ENCODE measurements at regions not wholly inside any gene's neighbourhood (a gene's known extent, or its start where the extent isn't known, plus 50 kb on each side); places are given as distances from the start of the nearest gene placed in this dataset.
A peak's percentile ranks its signal among the peaks of the same experiment; 100 is the strongest.

- DNase-seq = peak; percentile 17 to 22
Measured at GRCh38 chr3:5304789-5305683, 117.5 kb downstream of the EDEM1 start.

DNA sequence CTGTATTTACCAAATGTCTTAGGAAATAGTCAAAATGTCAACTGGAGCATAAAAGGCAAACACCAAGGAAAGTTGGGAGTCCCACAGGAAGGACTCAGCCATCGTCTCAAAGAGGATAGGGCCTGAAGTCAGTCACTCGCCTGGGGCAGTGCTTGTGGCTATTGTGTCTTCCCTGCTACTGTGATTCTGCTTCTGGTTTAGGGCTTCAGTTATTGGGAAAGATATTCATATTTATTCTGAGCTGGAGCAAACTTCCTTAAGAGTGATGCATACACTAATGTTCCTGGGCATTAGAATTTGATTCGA lies 118.1 kb downstream of the EDEM1 start:
- DNase-seq = no peak

DNA sequence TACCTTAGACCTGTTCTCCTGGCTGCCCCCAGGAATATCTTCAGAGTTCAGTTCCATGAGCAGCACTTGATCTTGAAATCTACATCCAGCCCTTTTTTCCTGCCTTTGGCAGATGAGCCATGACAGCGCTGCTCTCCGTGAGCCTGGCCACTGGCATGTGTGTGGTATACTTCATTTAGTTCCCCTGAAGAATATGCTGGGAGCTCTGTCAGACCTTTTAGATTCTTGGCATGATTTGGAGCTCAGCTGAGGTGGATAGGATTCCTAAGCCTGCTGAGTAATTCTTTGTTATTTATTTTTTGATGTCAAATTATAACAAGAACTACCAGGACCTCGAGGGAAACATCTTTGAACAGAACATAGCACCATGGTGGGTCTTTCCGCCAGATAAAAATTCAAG lies 121.7 kb downstream of the EDEM1 start:
- DNase-seq = no peak

DNA sequence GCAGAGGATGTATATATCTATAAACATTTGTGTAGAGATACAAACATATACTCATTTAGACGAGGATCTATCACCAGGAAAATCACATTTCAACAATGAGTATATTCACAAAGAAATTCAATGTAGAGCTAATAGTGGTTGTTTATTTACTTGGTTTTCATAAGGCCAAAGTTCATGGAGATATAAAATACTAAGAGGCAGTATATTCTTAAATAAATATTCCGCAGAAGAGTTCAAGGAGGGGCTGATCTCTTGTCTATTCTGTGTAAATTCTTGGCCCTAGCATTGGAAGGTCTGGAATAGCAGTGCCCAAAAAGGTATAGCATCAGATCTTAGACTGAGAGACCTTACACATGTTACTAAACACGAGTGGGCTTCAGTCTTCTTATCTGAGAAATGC lies 122.1 kb downstream of the EDEM1 start:
- DNase-seq = no peak

DNA sequence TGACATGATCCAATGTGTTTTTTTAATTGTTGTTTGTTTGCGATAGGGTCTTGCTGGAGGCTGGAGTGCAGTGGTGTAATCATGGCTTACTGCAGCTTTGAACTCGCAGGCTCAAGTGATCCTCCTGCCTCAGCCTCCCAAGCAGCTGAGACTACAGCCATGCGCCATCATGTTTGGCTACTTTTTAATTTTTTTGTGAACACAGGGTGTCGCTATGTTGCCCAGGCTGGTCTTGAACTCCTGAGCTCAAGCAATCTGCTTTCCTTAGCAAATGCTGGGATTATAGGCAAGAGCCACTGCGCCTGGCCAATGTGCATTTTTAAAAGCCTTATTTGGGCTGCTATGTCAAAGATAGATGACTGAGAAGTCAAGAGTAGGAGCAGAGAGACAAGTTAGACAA lies 123.0 kb downstream of the EDEM1 start:
- no peak for DNase-seq

- DNase-seq = no peak
Measured at GRCh38 chr3:5312290-5312689, 124.8 kb downstream of the EDEM1 start.

DNA sequence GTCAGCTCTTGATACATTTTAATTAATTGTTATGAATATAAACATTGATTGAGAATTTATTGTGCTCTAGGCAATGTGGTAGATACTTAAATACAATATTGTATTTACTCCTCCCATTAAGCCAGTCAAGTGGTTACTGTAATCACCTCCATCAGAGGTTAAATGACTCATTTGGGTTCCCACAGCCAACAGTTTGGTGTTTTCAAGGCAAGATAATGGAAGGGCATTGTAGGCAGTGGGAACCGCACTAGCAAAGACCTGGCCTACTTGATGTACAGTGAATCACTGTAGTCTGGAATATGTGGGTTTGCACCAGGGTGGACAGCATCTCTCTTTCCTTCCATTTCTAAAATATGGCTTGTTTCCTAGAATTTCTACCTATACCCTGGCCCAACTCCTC lies 127.4 kb downstream of the EDEM1 start:
- no peak for DNase-seq

DNA sequence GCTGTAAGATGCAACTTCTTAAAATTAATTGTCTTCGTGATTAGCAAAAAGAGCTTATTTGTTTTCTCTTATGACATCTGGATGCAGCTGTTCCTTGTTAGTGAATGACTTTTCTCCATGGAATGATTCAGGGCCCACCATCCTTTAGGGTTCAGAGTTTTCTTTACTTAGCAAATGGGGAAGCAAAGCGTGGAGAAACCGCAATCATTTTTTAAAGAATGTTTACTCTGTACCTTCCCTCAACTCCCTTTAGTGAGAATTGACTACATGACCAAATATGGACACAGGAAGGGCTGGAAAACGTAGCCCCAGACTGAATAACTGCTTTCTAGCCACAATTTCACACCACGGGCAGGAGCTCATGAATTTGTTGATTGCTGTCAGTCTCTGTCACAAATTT lies 130.1 kb downstream of the EDEM1 start:
- DNase-seq = no peak

DNA sequence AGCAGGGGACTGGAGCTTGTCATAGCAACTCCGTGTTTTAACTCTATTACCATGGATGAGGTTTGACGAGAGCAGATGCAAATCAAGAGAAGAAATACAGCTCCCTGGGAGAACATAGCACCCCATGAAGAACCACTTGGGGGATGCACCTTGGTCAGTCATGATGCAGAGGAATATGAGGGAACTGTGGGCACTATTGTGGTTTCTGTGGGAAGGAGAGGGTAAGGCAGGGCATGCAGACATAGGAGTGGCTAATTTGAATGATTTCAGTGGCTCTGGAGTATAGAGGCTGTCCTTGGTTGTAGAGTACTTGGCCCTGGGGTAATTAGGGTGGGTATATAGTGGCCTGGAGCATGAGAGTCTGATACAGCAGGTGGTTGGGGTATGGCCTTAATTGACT lies 131.9 kb downstream of the EDEM1 start:
- DNase-seq = no peak

DNA sequence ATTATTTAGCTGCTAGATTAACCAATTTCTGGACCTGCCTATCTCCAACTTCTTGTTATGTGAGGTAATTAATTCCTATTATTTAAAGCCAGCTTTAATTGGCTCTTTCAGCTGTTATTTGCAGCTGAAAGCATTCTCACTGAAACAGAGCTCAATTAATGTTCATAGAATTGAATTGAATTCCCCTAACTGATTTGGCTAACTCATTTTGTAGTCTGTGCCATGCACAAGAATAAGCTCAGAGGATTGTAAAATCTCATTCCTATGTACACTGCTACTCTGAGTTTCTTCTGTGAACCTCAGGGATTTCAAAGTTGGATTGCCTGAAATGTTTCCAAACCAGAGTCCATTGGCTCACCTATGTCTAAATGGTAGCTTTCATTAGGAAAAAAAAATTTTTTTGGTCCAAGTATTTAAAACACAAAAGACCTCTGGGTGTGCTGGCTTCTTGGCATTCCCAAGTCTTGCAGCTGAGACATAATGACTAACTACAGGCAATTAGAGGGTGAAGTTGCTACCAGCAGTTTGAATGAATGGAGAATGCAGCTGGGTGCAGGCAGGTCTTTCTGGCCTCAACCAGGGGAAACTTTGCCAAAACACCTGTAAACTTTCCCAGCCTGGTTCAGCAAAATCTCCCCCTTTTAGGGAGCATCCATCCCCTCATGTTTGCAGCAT lies 134.3 kb downstream of the EDEM1 start:
- DNase-seq = no peak

DNA sequence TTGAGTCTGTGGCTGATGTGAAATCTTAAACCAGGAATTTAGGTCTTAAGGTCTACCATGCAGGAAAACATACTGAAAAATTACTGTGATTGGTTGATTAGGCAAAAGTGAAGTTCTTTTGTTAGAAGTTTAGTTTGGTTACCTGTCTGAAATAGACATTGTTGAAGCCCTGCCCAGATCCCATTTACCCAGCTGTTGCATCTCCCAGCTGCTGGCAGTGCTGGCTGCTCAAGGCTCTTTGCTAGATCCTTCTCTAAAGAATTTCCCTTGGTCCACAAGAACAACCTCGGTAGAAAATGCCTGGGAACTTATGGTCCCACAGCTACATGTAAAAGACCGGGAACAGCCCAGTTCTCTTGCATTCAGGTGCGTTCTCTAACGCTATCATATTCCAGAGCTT lies 137.3 kb downstream of the EDEM1 start:
- no peak for DNase-seq

- no peak for DNase-seq
Measured at GRCh38 chr3:5330152-5330810, 142.8 kb downstream of the EDEM1 start.

DNA sequence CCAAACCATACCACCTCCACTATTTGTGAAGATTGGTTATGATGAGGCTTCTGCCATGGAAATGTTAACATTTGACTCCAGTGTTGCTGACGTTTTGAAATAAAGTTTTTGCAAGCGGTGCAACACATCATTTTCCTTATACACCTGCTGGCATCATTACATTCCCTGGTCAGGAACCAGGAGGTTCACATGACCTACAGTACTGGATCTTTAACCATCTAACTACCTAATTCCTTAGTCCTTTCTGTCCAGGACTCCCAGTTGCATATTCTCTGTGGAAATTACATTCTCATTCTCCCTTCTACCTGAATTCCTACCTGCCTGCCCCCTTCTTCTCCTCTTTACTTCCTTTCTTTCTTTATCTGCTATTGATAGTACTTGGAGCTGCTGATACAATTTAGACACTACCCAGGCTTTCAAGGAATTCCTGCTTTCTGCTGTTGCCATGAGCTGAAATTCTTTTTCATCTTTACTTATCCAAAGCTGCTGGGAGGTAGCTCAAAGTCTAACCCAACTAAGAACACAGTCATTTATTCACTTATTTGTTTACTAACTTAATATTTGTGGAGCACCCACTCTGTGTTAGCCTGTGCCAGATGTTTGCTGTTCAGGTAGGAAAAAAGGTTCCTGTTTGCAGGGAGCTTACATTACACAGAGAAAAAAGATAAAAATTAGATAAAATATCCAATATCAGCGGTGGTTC lies 144.2 kb downstream of the EDEM1 start:
- no peak for DNase-seq

- no peak for DNase-seq
Measured at GRCh38 chr3:5332270-5332956, 144.9 kb downstream of the EDEM1 start.

DNA sequence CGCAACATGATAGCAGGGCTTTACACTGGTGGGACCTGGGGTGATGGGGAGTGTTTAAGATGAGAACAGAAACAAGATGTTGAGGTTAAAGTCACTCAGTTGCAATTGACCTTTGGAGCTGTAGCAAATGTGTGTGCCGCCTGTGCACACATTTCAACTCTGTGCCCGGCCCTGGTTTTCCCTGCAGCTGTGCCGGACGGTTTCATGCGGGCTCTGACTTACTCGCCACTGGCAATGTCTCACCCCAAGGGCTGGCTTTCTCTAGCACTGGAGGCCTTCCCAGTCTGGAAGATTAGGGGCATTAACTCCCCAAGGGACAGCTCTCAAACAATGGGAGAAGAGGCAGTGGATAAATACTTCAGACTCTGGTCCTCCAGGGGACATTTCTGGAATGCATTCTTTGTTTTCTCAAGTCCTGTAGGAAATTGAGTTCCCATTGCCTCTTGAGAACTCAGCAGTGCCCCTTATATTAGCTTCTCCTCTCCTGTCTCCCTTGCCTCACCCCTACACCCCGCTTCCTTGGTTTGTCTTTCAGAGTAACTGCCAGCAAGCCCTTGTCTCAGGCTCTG lies 152.5 kb downstream of the EDEM1 start:
- DNase-seq = no peak

- no peak for DNase-seq
Measured at GRCh38 chr3:5341610-5342009, 154.1 kb downstream of the EDEM1 start.

DNA sequence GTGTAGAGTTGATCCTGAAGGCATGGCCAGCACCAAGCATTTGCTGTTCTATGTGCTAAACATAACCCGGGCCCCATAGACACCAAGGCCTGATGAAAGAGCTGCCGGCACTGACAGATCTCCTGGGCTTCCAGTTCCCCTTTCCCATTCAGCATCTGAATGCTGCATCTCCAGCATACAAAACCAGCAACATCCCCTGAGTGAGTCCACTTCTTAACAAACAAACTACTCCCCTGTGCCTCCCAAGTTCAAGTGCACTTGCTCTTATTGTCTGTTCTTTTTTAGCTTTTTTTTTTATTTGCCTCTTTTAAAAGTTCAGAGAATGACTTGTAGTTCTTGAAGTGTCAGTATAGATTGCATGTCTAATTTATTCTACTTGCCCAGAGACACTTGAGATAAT lies 156.0 kb downstream of the EDEM1 start:
- DNase-seq = no peak

GRCh38 chr3:5344707-5345106 lies 157.2 kb downstream of the EDEM1 start:
- DNase-seq = no peak

- no peak for DNase-seq
Measured at GRCh38 chr3:5347486-5347885, 160.0 kb downstream of the EDEM1 start.

GRCh38 chr3:5348229-5348902 lies 160.9 kb downstream of the EDEM1 start:
- DNase-seq = no peak

DNA sequence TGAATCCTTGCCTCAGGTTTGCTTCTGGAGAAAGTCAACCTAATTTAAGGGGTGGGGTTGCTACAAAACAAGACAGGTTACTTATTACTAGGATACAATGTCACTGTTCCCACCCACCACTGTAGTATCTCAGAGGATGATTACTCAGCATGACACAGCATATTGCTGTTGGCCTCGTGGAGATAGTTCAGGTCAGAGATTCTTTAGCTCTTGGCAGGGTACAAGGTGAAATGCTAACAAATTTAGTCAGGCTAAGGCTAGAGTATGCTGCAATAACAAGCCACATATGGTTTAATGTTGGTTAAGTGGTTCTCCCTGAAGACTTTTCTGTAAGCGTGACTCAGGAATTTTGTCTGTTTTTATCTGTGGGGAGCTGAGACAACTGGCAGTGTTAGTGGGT lies 161.8 kb downstream of the EDEM1 start:
- no peak for DNase-seq

GRCh38 chr3:5357089-5357488 lies 169.6 kb downstream of the EDEM1 start:
- no peak for DNase-seq
